GM23338 (cell line): ENCODE measurements at regions not wholly inside any gene's neighbourhood (a gene's known extent, or its start where the extent isn't known, plus 50 kb on each side); places are given as distances from the start of the nearest gene placed in this dataset.

Source experiments
- ATAC-seq: fragments of 200-7000 bp; cut with Tn5 transposase; 3 replicates; pipeline ENCODE4 v1.9.1; 2020
- DNase-seq: peaks from one replicate; pipeline ENCODE4 v3.0.0-alpha.2; 2015; ENCODE audit warnings: low spot score
- H2AFZ ChIP-seq: fragments of 200-600 bp; sonication (generic); 2 replicates; pipeline ENCODE4 v1.8.0; 2016; ENCODE audit warnings: antibody characterized with exemption, mild to moderate bottlenecking, moderate library complexity
- H3F3A ChIP-seq: fragments of 200-600 bp; sonication (generic); replicated peaks from 2 replicates; pipeline ENCODE4 v1.8.0; 2017; ENCODE audit warnings: antibody characterized with exemption, mixed run types, low read depth
- H3K27ac ChIP-seq: fragments of 200-600 bp; sonication (generic); 2 replicates; pipeline ENCODE4 v1.6.1; 2016; ENCODE audit warnings: low read depth
- H3K27me3 ChIP-seq: fragments of 200-600 bp; sonication (generic); 2 replicates; pipeline ENCODE4 v1.8.0; 2016; ENCODE audit warnings: mild to moderate bottlenecking, mixed run types, moderate library complexity; ENCODE audit not compliant: insufficient read depth
- H3K36me3 ChIP-seq: fragments of 200-600 bp; sonication (generic); 2 replicates; pipeline ENCODE4 v1.8.0; 2016; ENCODE audit warnings: mild to moderate bottlenecking; ENCODE audit not compliant: insufficient read depth
- H3K4me1 ChIP-seq: fragments of 200-600 bp; sonication (generic); 2 replicates; pipeline ENCODE4 v1.8.0; 2016; ENCODE audit warnings: mild to moderate bottlenecking, moderate library complexity; ENCODE audit not compliant: insufficient read depth
- H3K4me2 ChIP-seq: fragments of 200-600 bp; sonication (generic); 2 replicates; pipeline ENCODE4 v1.7.1; 2017; ENCODE audit warnings: mixed run types
- H3K4me3 ChIP-seq: fragments of 200-600 bp; sonication (generic); 2 replicates; pipeline ENCODE4 v1.6.1; 2016; ENCODE audit warnings: mixed run types
- H3K79me2 ChIP-seq: fragments of 200-600 bp; sonication (generic); replicated peaks from 2 replicates; pipeline ENCODE4 v1.8.0; 2017; ENCODE audit warnings: mild to moderate bottlenecking; ENCODE audit not compliant: insufficient read depth
- H3K9me2 ChIP-seq: fragments of 200-600 bp; sonication (generic); 2 replicates; pipeline ENCODE4 v1.8.0; 2017; ENCODE audit not compliant: insufficient read depth
- H4K20me1 ChIP-seq: fragments of 200-600 bp; sonication (generic); replicated peaks from 2 replicates; pipeline ENCODE4 v1.8.0; 2017; ENCODE audit warnings: mild to moderate bottlenecking; ENCODE audit not compliant: insufficient read depth
- H3K27ac Mint-ChIP-seq: 2 replicates; pipeline ENCODE4 v1.8.0; 2020; ENCODE audit warnings: inconsistent platforms, mild to moderate bottlenecking, moderate library complexity, mixed read lengths
- H3K27me3 Mint-ChIP-seq: 3 replicates; pipeline ENCODE4 v1.8.0; 2022; ENCODE audit warnings: low read depth, mild to moderate bottlenecking, moderate library complexity, mixed read lengths, inconsistent platforms; ENCODE audit not compliant: insufficient read depth, poor library complexity
- H3K36me3 Mint-ChIP-seq: 3 replicates; pipeline ENCODE4 v1.8.0; 2021; ENCODE audit warnings: low read depth, mild to moderate bottlenecking, inconsistent platforms, moderate library complexity, mixed read lengths
- H3K4me1 Mint-ChIP-seq: 3 replicates; pipeline ENCODE4 v1.8.0; 2020; ENCODE audit warnings: mild to moderate bottlenecking, inconsistent platforms, mixed read lengths
- H3K4me3 Mint-ChIP-seq: 3 replicates; pipeline ENCODE4 v1.8.0; 2021; ENCODE audit warnings: moderate library complexity, mild to moderate bottlenecking, inconsistent platforms, mixed read lengths
- H3K9me3 Mint-ChIP-seq: 3 replicates; pipeline ENCODE4 v1.8.0; 2020; ENCODE audit warnings: moderate library complexity, mild to moderate bottlenecking, inconsistent platforms, mixed read lengths
- CTCF ChIP-seq, 2 experiments: fragments of 200-600 bp in 1 of 2; sonication (generic) in 1 of 2; conservative IDR thresholded peaks; 2 replicates each; pipeline versions ENCODE4 v1.5.1 to v1.6.1; 2016 to 2017; ENCODE audit warnings: antibody characterized with exemption in 2 of 2, low read depth in 2 of 2, mild to moderate bottlenecking in 2 of 2, moderate library complexity in 1 of 2
- EZH2 ChIP-seq: fragments of 200-600 bp; sonication (generic); IDR thresholded peaks from one replicate; pipeline ENCODE4 v1.8.0; 2017; ENCODE audit warnings: antibody characterized with exemption, mild to moderate bottlenecking, low read depth; ENCODE audit not compliant: unreplicated experiment
- POLR2AphosphoS5 ChIP-seq: IDR thresholded peaks from 2 replicates; pipeline ENCODE4 v1.6.1; 2016; ENCODE audit warnings: antibody characterized with exemption, low read depth
- STAT1 ChIP-seq: IDR thresholded peaks from one replicate; pipeline ENCODE4 v1.6.1; 2016; ENCODE audit warnings: antibody characterized with exemption; ENCODE audit not compliant: unreplicated experiment
- ZNF331 ChIP-seq: fragments of 250-450 bp; sonication (Bioruptor Pico); IDR thresholded peaks from 2 replicates; pipeline ENCODE4 v1.5.0; 2020; ENCODE audit warnings: low read depth, mild to moderate bottlenecking, moderate library complexity
- TF ChIP-seq, protein P1 (sequence below): IDR thresholded peaks from 2 replicates; pipeline ENCODE4 v1.6.1; 2016; ENCODE audit warnings: antibody characterized with exemption

DNA sequence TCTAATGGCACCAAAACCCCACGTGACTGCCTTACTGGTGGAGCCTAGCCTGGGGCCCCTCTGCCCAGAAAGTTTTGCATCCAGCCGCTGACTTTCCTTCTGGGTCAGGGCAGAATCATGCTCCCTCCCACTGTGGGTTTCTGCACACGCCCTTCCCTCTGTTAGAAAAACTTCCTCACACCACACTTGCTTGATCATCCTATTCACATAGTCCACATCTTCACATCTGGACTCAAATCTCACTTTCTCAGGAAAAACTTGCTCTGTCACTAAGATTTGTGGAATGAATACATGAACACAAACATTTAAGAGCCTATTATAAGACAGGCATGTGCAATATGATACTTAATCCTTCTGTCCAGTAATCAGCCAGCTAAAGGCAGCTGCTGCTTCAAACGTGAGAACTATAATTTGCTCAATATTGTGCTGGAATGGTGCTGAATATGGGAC, 274.7 kb downstream of the RND3 start:
- Mint-ChIP-seq H3K4me3 (no peak overlapping the region), H3K27ac (peak overlapping the region; percentile 30; the same call in 1 of the 2 replicates), H3K4me1 (peaks cover 16% of the 10 kb centered on the region), H3K27me3 (no peaks in the 10 kb centered on the region), H3K36me3 (no peaks in the 10 kb centered on the region), H3K9me3 (no peaks in the 10 kb centered on the region)
- Histone ChIP-seq H3K9me2 (no peaks in the 10 kb centered on the region), H3K36me3 (no peaks in the 10 kb centered on the region), H3K4me1 (peaks cover 11% of the 10 kb centered on the region), H2AFZ (no peak overlapping the region), H3F3A (no peaks in the 10 kb centered on the region), H3K4me3 (no peak overlapping the region), H3K27ac (no peak overlapping the region), H3K27me3 (no peaks in the 10 kb centered on the region), H3K79me2 (no peaks in the 10 kb centered on the region), H3K4me2 (no peak overlapping the region), H4K20me1 (no peaks in the 10 kb centered on the region)
- ATAC-seq (no peak), DNase-seq (no peak)
- no peak for TF ChIP-seq EZH2
- no peak for TF ChIP-seq STAT1
- TF ChIP-seq, protein P1, sequence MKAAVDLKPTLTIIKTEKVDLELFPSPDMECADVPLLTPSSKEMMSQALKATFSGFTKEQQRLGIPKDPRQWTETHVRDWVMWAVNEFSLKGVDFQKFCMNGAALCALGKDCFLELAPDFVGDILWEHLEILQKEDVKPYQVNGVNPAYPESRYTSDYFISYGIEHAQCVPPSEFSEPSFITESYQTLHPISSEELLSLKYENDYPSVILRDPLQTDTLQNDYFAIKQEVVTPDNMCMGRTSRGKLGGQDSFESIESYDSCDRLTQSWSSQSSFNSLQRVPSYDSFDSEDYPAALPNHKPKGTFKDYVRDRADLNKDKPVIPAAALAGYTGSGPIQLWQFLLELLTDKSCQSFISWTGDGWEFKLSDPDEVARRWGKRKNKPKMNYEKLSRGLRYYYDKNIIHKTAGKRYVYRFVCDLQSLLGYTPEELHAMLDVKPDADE: no peak
- TF ChIP-seq POLR2AphosphoS5: no peak
- no peak for TF ChIP-seq CTCF (conservative IDR thresholded peaks at IDR 0.05; ENCODE audit: low read depth in 2 of 2)
- no peak for TF ChIP-seq ZNF331 (CRISPR knock-in tag)

GRCh38 chr2:150211164-150211631, 276.3 kb downstream of the RND3 start:
- Histone ChIP-seq H3K79me2 (no peaks in the 10 kb centered on the region), H3K4me1 (peaks cover 11% of the 10 kb centered on the region), H3F3A (no peaks in the 10 kb centered on the region), H4K20me1 (no peaks in the 10 kb centered on the region), H3K9me2 (no peaks in the 10 kb centered on the region), H3K27ac (no peak overlapping the region), H3K36me3 (no peaks in the 10 kb centered on the region), H2AFZ (no peak overlapping the region), H3K27me3 (no peaks in the 10 kb centered on the region), H3K4me3 (no peak overlapping the region), H3K4me2 (no peak overlapping the region)
- DNase-seq: no peak
- H3K9me3 Mint-ChIP-seq: no peaks in the 10 kb centered on the region
- no peaks in the 10 kb centered on the region for H3K36me3 Mint-ChIP-seq
- H3K27ac Mint-ChIP-seq: no peak overlapping the region
- ATAC-seq: no peak
- TF ChIP-seq EZH2 (no peak), STAT1 (no peak), CTCF (conservative IDR thresholded peaks at IDR 0.05; ENCODE audit: low read depth in 2 of 2) (no peak), ZNF331 (CRISPR knock-in tag) (no peak)
- no peak overlapping the region for H3K4me3 Mint-ChIP-seq
- H3K27me3 Mint-ChIP-seq: no peaks in the 10 kb centered on the region
- H3K4me1 Mint-ChIP-seq: peaks cover 16% of the 10 kb centered on the region
